Jurkat, Clone E6-1 (cell line): ENCODE measurements at regions not wholly inside any gene's neighbourhood (a gene's known extent, or its start where the extent isn't known, plus 50 kb on each side); places are given as distances from the start of the nearest gene placed in this dataset.
"Not testable (repeated sequence)": the region's sequence is repeated elsewhere in the genome, so short reads cannot be mapped to it uniquely, and the experiment has no call there.

Experiments
- DNase-seq: peaks from one replicate; pipeline ENCODE4 v3.0.0-alpha.2; 2011; ENCODE audit warnings: low read depth, low spot score
- H3K4me3 ChIP-seq: 2 replicates; pipeline ENCODE4 v1.5.1; 2011; ENCODE audit warnings: mild to moderate bottlenecking, low read length, control low read depth, moderate library complexity

- no peak for DNase-seq
- no peak overlapping the region for H3K4me3 ChIP-seq
These were observed 949.4 kb downstream of the TLE4 start for GRCh38 chr9:80521151-80521550.

- no peak overlapping the region for H3K4me3 ChIP-seq
- DNase-seq: no peak
These were observed 948.5 kb downstream of the TLE4 start for GRCh38 chr9:80520231-80520630.

- H3K4me3 ChIP-seq: no peak overlapping the region
- DNase-seq: no peak
These were observed 946.7 kb downstream of the TLE4 start for GRCh38 chr9:80518441-80518840.

GRCh38 chr9:80516679-80517078 is 944.9 kb downstream of the TLE4 start:
- H3K4me3 ChIP-seq: no peak overlapping the region
- no peak for DNase-seq

GRCh38 chr9:80509358-80509757 is 937.6 kb downstream of the TLE4 start:
- no peak for DNase-seq

GRCh38 chr9:80507611-80508010 is 935.8 kb downstream of the TLE4 start:
- no peak for DNase-seq
- H3K4me3 ChIP-seq: no peak overlapping the region

More at GRCh38 chr9:80509358-80509757, 937.6 kb downstream of the TLE4 start:
- no peak overlapping the region for H3K4me3 ChIP-seq

- H3K4me3 ChIP-seq: no peak overlapping the region
- DNase-seq: no peak
These were observed 933.0 kb downstream of the TLE4 start for GRCh38 chr9:80504601-80505230.

- no peak for DNase-seq
- no peak overlapping the region for H3K4me3 ChIP-seq
These were observed 932.0 kb downstream of the TLE4 start for GRCh38 chr9:80503671-80504281.

GRCh38 chr9:80502306-80502705 is 930.5 kb downstream of the TLE4 start:
- DNase-seq: no peak

GRCh38 chr9:80501635-80502034 is 929.9 kb downstream of the TLE4 start:
- H3K4me3 ChIP-seq: no peak overlapping the region
- DNase-seq: no peak

More at GRCh38 chr9:80502306-80502705, 930.5 kb downstream of the TLE4 start:
- H3K4me3 ChIP-seq: no peak overlapping the region

GRCh38 chr9:80500300-80500699 is 928.5 kb downstream of the TLE4 start:
- H3K4me3 ChIP-seq: no peak overlapping the region
- no peak for DNase-seq

- no peak for DNase-seq
- H3K4me3 ChIP-seq: no peak overlapping the region
These were observed 926.3 kb downstream of the TLE4 start for GRCh38 chr9:80498001-80498555.

- no peak overlapping the region for H3K4me3 ChIP-seq
- DNase-seq: no peak
These were observed 925.3 kb downstream of the TLE4 start for GRCh38 chr9:80496901-80497556.

GRCh38 chr9:80493258-80493657 is 921.5 kb downstream of the TLE4 start:
- no peak for DNase-seq

GRCh38 chr9:80492221-80492620 is 920.5 kb downstream of the TLE4 start:
- no peak for DNase-seq

More at GRCh38 chr9:80493258-80493657, 921.5 kb downstream of the TLE4 start:
- no peak overlapping the region for H3K4me3 ChIP-seq

GRCh38 chr9:80491086-80491696 is 919.4 kb downstream of the TLE4 start:
- H3K4me3 ChIP-seq: no peak overlapping the region
- DNase-seq: no peak

More at GRCh38 chr9:80492221-80492620, 920.5 kb downstream of the TLE4 start:
- no peak overlapping the region for H3K4me3 ChIP-seq

GRCh38 chr9:80489329-80489728 is 917.6 kb downstream of the TLE4 start:
- H3K4me3 ChIP-seq: no peak overlapping the region
- DNase-seq: no peak

GRCh38 chr9:80485420-80486250 is 913.9 kb downstream of the TLE4 start:
- DNase-seq: no peak
- no peak overlapping the region for H3K4me3 ChIP-seq

GRCh38 chr9:80482251-80482650 is 910.5 kb downstream of the TLE4 start:
- not testable (repeated sequence) for DNase-seq, H3K4me3 ChIP-seq
